ENCODE measurements at regions not wholly inside any gene's neighbourhood (a gene's known extent, or its start where the extent isn't known, plus 50 kb on each side); places are given as distances from the start of the nearest gene placed in this dataset.
A peak's percentile ranks its signal among the peaks of the same experiment; 100 is the strongest.

GRCh38 chr5:135203593-135204036, 169.6 kb upstream of the PITX1 start:
- Mint-ChIP-seq H3K27me3 (peaks cover 23% of the 10 kb centered on the region), H3K36me3 (no peaks in the 10 kb centered on the region), H3K9me3 (peaks cover 11% of the 10 kb centered on the region), H3K27ac (no peak overlapping the region), H3K4me3 (no peak overlapping the region), H3K4me1 (peaks cover 2% of the 10 kb centered on the region)
- DNase-seq = no peak
- CTCF ChIA-PET = interaction anchor here (0.6 to 2.6 kb wide), 4 partner anchors 9 to 692 kb away, joined by 3 to 9 read pairs (median 3); no protein-coding TSS in a partner anchor

GRCh38 chr5:135203019-135203418, 169.0 kb upstream of the PITX1 start:
- Mint-ChIP-seq H3K9me3 (peaks cover 11% of the 10 kb centered on the region), H3K27ac (no peak overlapping the region), H3K4me3 (no peak overlapping the region), H3K27me3 (peaks cover 23% of the 10 kb centered on the region), H3K4me1 (peaks cover 2% of the 10 kb centered on the region), H3K36me3 (no peaks in the 10 kb centered on the region)
- CTCF ChIA-PET = interaction anchor here (0.7 to 2.6 kb wide), 2 partner anchors 9 to 10 kb away, joined by 3 to 9 read pairs; no protein-coding TSS in a partner anchor
- no peak for DNase-seq

- no peak overlapping the region for H3K27ac Mint-ChIP-seq
- no peaks in the 10 kb centered on the region for H3K36me3 Mint-ChIP-seq
Observed at GRCh38 chr5:135199919-135200318, 165.9 kb upstream of the PITX1 start.

GRCh38 chr5:135196483-135196882, 162.5 kb upstream of the PITX1 start:
- Mint-ChIP-seq H3K4me3 (no peak overlapping the region), H3K4me1 (peaks cover under 1% of the 10 kb centered on the region), H3K36me3 (no peaks in the 10 kb centered on the region), H3K27me3 (peaks cover 56% of the 10 kb centered on the region), H3K27ac (no peak overlapping the region), H3K9me3 (no peaks in the 10 kb centered on the region)
- CTCF ChIA-PET = no interaction called here
- no peak for DNase-seq

More at GRCh38 chr5:135199919-135200318, 165.9 kb upstream of the PITX1 start:
- H3K9me3 Mint-ChIP-seq = peaks cover 11% of the 10 kb centered on the region
- H3K4me1 Mint-ChIP-seq = peaks cover 2% of the 10 kb centered on the region
- peaks cover 22% of the 10 kb centered on the region for H3K27me3 Mint-ChIP-seq
- DNase-seq = no peak
- CTCF ChIA-PET = no interaction called here
- H3K4me3 Mint-ChIP-seq = no peak overlapping the region

GRCh38 chr5:135195270-135195608, 161.2 kb upstream of the PITX1 start:
- Mint-ChIP-seq H3K9me3 (no peaks in the 10 kb centered on the region), H3K4me3 (no peak overlapping the region), H3K4me1 (peaks cover 7% of the 10 kb centered on the region), H3K27ac (no peak overlapping the region), H3K27me3 (peaks cover 68% of the 10 kb centered on the region), H3K36me3 (no peaks in the 10 kb centered on the region)
- CTCF ChIA-PET = interaction anchor here (0.9 to 1.6 kb wide), 2 partner anchors 9 to 183 kb away, joined by 3 to 9 read pairs; no protein-coding TSS in a partner anchor
- no peak for DNase-seq

- Mint-ChIP-seq H3K27ac (no peak overlapping the region), H3K36me3 (no peaks in the 10 kb centered on the region), H3K9me3 (no peaks in the 10 kb centered on the region), H3K27me3 (peaks cover 73% of the 10 kb centered on the region), H3K4me3 (no peak overlapping the region), H3K4me1 (peaks cover 7% of the 10 kb centered on the region)
- no peak for DNase-seq
- CTCF ChIA-PET = interaction anchor here (0.9 to 1.6 kb wide), 3 partner anchors 9 to 278 kb away, joined by 3 to 9 read pairs (median 3); no protein-coding TSS in a partner anchor
Observed at GRCh38 chr5:135194573-135195269, 160.7 kb upstream of the PITX1 start.

GRCh38 chr5:135194126-135194488, 160.1 kb upstream of the PITX1 start:
- Mint-ChIP-seq H3K9me3 (no peaks in the 10 kb centered on the region), H3K27me3 (peaks cover 74% of the 10 kb centered on the region), H3K36me3 (no peaks in the 10 kb centered on the region), H3K4me3 (no peak overlapping the region), H3K27ac (no peak overlapping the region), H3K4me1 (peaks cover 7% of the 10 kb centered on the region)
- CTCF ChIA-PET = interaction anchor here (1.2 to 1.6 kb wide), 3 partner anchors 10 to 277 kb away, joined by 3 to 9 read pairs (median 3); no protein-coding TSS in a partner anchor
- DNase-seq = no peak

- Mint-ChIP-seq H3K4me3 (no peak overlapping the region), H3K9me3 (no peaks in the 10 kb centered on the region), H3K27ac (no peak overlapping the region), H3K4me1 (peaks cover 7% of the 10 kb centered on the region), H3K36me3 (no peaks in the 10 kb centered on the region), H3K27me3 (peaks cover 75% of the 10 kb centered on the region)
- CTCF ChIA-PET = interaction anchor here (1.2 to 1.6 kb wide), 3 partner anchors 11 to 276 kb away, joined by 3 to 9 read pairs (median 3); no protein-coding TSS in a partner anchor
- no peak for DNase-seq
Observed at GRCh38 chr5:135193213-135194125, 159.4 kb upstream of the PITX1 start.

GRCh38 chr5:135192351-135192750, 158.3 kb upstream of the PITX1 start:
- DNase-seq = no peak
- CTCF ChIA-PET = interaction anchor here (0.7 to 1.8 kb wide), 4 partner anchors 18 to 44 kb away, joined by 3 to 6 read pairs (median 3); no protein-coding TSS in a partner anchor
- Mint-ChIP-seq H3K27me3 (peaks cover 65% of the 10 kb centered on the region), H3K27ac (no peak overlapping the region), H3K9me3 (no peaks in the 10 kb centered on the region), H3K36me3 (no peaks in the 10 kb centered on the region), H3K4me3 (no peak overlapping the region), H3K4me1 (peaks cover 7% of the 10 kb centered on the region)

- DNase-seq = peak; percentile 84
- H3K4me1 Mint-ChIP-seq = peaks cover 7% of the 10 kb centered on the region
- no peak overlapping the region for H3K27ac Mint-ChIP-seq
- H3K27me3 Mint-ChIP-seq = peaks cover 67% of the 10 kb centered on the region
- H3K9me3 Mint-ChIP-seq = no peaks in the 10 kb centered on the region
- CTCF ChIA-PET = interaction anchor here (0.7 to 1.8 kb wide), 11 partner anchors 10 to 275 kb away, joined by 3 to 6 read pairs (median 4); no protein-coding TSS in a partner anchor
- no peaks in the 10 kb centered on the region for H3K36me3 Mint-ChIP-seq
- H3K4me3 Mint-ChIP-seq = peak overlapping the region; percentile 57
Observed at GRCh38 chr5:135191084-135191826, 157.2 kb upstream of the PITX1 start.

GRCh38 chr5:135190416-135191083, 156.5 kb upstream of the PITX1 start:
- CTCF ChIA-PET = interaction anchor here (0.7 to 1.8 kb wide), 11 partner anchors 9 to 280 kb away, joined by 3 to 6 read pairs (median 4); no protein-coding TSS in a partner anchor
- H3K27me3 Mint-ChIP-seq = peaks cover 67% of the 10 kb centered on the region
- no peak for DNase-seq
- H3K9me3 Mint-ChIP-seq = no peaks in the 10 kb centered on the region
- peaks cover 7% of the 10 kb centered on the region for H3K4me1 Mint-ChIP-seq
- H3K27ac Mint-ChIP-seq = no peak overlapping the region
- H3K4me3 Mint-ChIP-seq = peak overlapping the region; percentile 32
- H3K36me3 Mint-ChIP-seq = no peaks in the 10 kb centered on the region

- no peaks in the 10 kb centered on the region for H3K9me3 Mint-ChIP-seq
- CTCF ChIA-PET = no interaction called here
- no peak overlapping the region for H3K4me3 Mint-ChIP-seq
- DNase-seq = no peak
- H3K36me3 Mint-ChIP-seq = no peaks in the 10 kb centered on the region
- peaks cover 53% of the 10 kb centered on the region for H3K27me3 Mint-ChIP-seq
- peaks cover 7% of the 10 kb centered on the region for H3K4me1 Mint-ChIP-seq
- H3K27ac Mint-ChIP-seq = no peak overlapping the region
Observed at GRCh38 chr5:135189024-135189423, 155.0 kb upstream of the PITX1 start.

GRCh38 chr5:135188233-135188914, 154.3 kb upstream of the PITX1 start:
- CTCF ChIA-PET = no interaction called here
- Mint-ChIP-seq H3K36me3 (no peaks in the 10 kb centered on the region), H3K27ac (no peak overlapping the region), H3K4me3 (no peak overlapping the region), H3K9me3 (no peaks in the 10 kb centered on the region), H3K27me3 (peaks cover 46% of the 10 kb centered on the region), H3K4me1 (peaks cover 7% of the 10 kb centered on the region)
- no peak for DNase-seq

Data from activated naive CD4-positive, alpha-beta T cell treated with anti-CD3 and anti-CD28 coated beads, Interleukin-2, amount 10 ng/mL, durations not matched to agents 7 days and 5 days (primary cell).